Activated CD4-positive, alpha-beta memory T cell treated with anti-CD3 and anti-CD28 coated beads for 36 hours (primary cell): ENCODE measurements at regions not wholly inside any gene's neighbourhood (a gene's known extent, or its start where the extent isn't known, plus 50 kb on each side); places are given as distances from the start of the nearest gene placed in this dataset.

Experiments used
- CTCF ChIA-PET: fragments of 350-600 bp; sonication (Branson Sonifier 250); formaldehyde crosslinking; loops from one replicate; lab custom pipeline; 2021; ENCODE audit warnings: antibody characterized with exemption, inconsistent platforms; lab: Charles Lee
- POLR2A ChIA-PET: fragments of 350-600 bp; sonication (Branson Sonifier 250); formaldehyde crosslinking; loops from one replicate; lab custom pipeline; 2021; ENCODE audit warnings: antibody characterized with exemption; lab: Charles Lee
- DNase-seq: peaks from one replicate; pipeline ENCODE4 v3.0.0-alpha.2; 2020
- H3K27ac Mint-ChIP-seq: one replicate; pipeline ENCODE4 v1.8.0; 2021; ENCODE audit warnings: mixed read lengths
- H3K27me3 Mint-ChIP-seq: one replicate; pipeline ENCODE4 v1.8.0; 2021; ENCODE audit warnings: mixed read lengths
- H3K36me3 Mint-ChIP-seq: one replicate; pipeline ENCODE4 v1.8.0; 2021; ENCODE audit warnings: mixed read lengths
- H3K4me1 Mint-ChIP-seq: one replicate; pipeline ENCODE4 v1.8.0; 2021; ENCODE audit warnings: low read depth, mixed read lengths
- H3K4me3 Mint-ChIP-seq: one replicate; pipeline ENCODE4 v1.8.0; 2021; ENCODE audit warnings: mild to moderate bottlenecking, mixed read lengths
- H3K9me3 Mint-ChIP-seq: one replicate; pipeline ENCODE4 v1.8.0; 2021; ENCODE audit warnings: mixed read lengths
- intact Hi-C: fragments of 100-400 bp; cut with micrococcal nuclease; formaldehyde crosslinking; loops from one replicate; pipeline ENCODE4 v1.15.1; 2023

DNA sequence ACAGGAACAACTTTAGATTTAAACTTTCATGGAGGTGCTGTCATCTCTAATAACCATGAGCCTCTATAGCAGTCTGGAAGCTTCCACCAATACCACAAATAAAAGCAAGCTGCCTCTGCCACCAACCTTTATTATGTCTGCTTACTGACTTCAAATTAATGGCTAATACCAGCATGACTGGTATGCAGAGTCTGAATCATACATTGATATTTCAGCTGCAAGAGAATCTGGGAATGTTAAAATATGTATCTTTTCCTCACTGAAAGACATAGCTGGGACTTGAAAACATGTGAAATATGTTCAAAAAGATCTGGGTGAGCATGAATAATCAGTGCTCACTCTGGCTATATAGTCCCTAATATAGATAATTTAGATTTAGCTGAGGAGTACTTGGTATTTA is 488.6 kb downstream of the CDH8 start:
- no peaks in the 10 kb centered on the region for H3K27me3 Mint-ChIP-seq
- no peak for DNase-seq
- no peak overlapping the region for H3K4me3 Mint-ChIP-seq
- intact Hi-C loops = no loop called here
- no peak overlapping the region for H3K27ac Mint-ChIP-seq
- peaks cover 20% of the 10 kb centered on the region for H3K9me3 Mint-ChIP-seq
- POLR2A ChIA-PET = no interaction called here
- CTCF ChIA-PET = no interaction called here
- no peaks in the 10 kb centered on the region for H3K36me3 Mint-ChIP-seq
- no peaks in the 10 kb centered on the region for H3K4me1 Mint-ChIP-seq

DNA sequence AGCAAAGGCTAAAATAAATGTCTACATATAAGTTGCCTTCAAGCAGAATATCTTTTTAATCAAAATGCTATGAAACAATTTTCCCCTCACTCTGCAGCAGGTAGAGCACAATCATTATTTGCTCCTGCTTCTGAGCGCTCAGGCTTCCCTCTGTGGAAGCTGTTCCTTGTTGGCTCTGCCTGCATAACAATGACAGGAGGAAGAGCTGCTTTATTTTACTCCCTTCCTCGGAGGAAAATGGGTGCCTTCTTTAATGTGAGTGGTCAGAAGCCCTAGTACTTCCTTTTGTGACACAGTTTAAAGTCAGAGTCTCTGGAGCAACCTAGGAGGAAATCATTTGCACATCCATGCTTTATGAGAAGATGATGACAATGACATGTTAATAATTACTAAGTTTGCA is 492.1 kb downstream of the CDH8 start:
- intact Hi-C loops = no loop called here
- Mint-ChIP-seq H3K36me3 (no peaks in the 10 kb centered on the region), H3K27me3 (no peaks in the 10 kb centered on the region), H3K4me1 (no peaks in the 10 kb centered on the region), H3K27ac (no peak overlapping the region), H3K4me3 (no peak overlapping the region), H3K9me3 (peaks cover 29% of the 10 kb centered on the region)
- DNase-seq = no peak
- CTCF ChIA-PET = no interaction called here
- POLR2A ChIA-PET = no interaction called here

DNA sequence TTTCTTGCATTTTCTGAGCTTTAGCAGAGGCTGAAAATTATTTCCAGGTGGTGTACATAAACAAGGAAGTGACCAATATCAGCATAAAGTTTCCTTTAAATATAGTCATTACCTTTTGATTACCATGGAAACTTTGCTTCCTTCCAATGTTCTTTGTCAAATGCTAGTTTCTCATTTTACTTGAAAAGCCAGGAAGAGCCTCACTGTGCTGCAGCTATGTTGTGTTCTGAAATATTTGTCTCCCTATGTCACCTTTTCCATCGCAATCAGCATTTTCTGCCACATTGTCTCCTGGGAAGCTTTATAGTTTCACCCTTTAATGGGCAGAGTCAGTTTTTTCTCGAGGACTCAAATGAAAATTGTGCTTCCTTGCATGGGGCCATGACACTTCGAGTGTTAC is 496.0 kb downstream of the CDH8 start:
- H3K27me3 Mint-ChIP-seq = no peaks in the 10 kb centered on the region
- H3K9me3 Mint-ChIP-seq = peaks cover 52% of the 10 kb centered on the region
- H3K27ac Mint-ChIP-seq = no peak overlapping the region
- ChIA-PET POLR2A (no interaction called here), CTCF (no interaction called here)
- no peak for DNase-seq
- H3K4me3 Mint-ChIP-seq = no peak overlapping the region
- no peaks in the 10 kb centered on the region for H3K36me3 Mint-ChIP-seq
- H3K4me1 Mint-ChIP-seq = no peaks in the 10 kb centered on the region
- intact Hi-C loops = no loop called here

DNA sequence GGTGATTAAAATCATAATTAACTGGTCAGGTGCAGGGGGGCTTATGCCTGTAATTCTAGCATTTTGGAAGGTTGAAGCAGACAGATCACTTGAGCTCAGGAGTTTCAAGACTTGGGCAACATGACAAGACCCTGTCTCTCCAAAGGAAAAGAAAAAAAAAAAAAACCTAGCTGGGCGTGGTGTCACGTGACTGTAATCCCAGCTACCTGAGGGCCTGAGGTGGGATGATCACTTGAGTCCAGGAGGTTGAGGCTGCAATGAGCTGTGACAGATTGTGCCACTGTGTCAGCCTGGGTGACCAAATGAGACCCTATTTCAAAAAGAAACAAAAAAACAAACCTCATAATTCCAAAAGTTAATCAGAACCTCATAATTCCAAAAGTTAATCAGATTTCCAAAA is 505.5 kb downstream of the CDH8 start:
- Mint-ChIP-seq H3K27me3 (no peaks in the 10 kb centered on the region), H3K27ac (no peak overlapping the region), H3K4me1 (no peaks in the 10 kb centered on the region), H3K4me3 (no peak overlapping the region), H3K9me3 (peaks cover 39% of the 10 kb centered on the region), H3K36me3 (no peaks in the 10 kb centered on the region)
- POLR2A ChIA-PET = no interaction called here
- intact Hi-C loops = no loop called here
- no peak for DNase-seq
- CTCF ChIA-PET = no interaction called here

DNA sequence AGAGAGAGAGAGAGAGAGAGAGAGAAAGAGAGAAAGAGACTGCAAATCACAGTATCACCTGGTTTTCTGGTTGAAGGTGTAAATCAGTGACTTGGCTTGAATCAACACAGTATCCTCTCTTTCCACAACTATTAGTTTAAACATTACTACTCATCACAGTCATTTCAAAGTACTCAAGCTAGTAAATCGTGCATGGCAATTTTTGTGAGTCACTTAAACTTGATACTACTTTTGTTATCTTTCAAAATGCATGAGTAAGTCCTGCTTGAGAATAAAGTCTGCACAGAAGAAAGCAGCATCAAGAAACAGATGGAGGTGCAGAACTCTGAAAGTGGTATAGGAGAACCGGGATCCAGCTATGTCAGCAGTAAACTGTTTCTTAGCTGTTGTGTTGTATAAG is 535.4 kb downstream of the CDH8 start:
- ChIA-PET POLR2A (no interaction called here), CTCF (no interaction called here)
- Mint-ChIP-seq H3K27me3 (no peaks in the 10 kb centered on the region), H3K4me3 (no peak overlapping the region), H3K36me3 (no peaks in the 10 kb centered on the region), H3K9me3 (peaks cover 32% of the 10 kb centered on the region), H3K27ac (no peak overlapping the region), H3K4me1 (no peaks in the 10 kb centered on the region)
- no peak for DNase-seq
- intact Hi-C loops = no loop called here

DNA sequence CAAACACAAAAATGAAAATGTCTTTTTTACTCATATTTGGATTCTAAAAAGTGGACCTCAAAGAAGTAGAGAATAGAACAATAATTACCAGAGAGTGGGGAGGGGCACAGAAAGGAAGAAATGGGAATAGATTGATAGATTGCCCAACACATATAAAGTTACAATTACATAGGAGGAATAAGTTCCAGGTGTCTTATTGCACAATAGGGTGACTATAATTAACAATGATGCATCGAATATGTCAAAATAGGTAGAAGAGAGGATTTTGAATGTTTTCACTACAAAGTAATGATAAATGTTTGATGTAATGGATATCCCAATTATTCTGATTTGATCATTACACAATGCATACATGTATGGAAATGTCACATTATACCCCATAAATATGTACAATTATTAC is 556.0 kb downstream of the CDH8 start:
- intact Hi-C loops = no loop called here
- no peak overlapping the region for H3K27ac Mint-ChIP-seq
- POLR2A ChIA-PET = no interaction called here
- H3K9me3 Mint-ChIP-seq = peaks cover 32% of the 10 kb centered on the region
- CTCF ChIA-PET = no interaction called here
- no peaks in the 10 kb centered on the region for H3K27me3 Mint-ChIP-seq
- H3K4me1 Mint-ChIP-seq = no peaks in the 10 kb centered on the region
- DNase-seq = no peak
- no peak overlapping the region for H3K4me3 Mint-ChIP-seq
- no peaks in the 10 kb centered on the region for H3K36me3 Mint-ChIP-seq

DNA sequence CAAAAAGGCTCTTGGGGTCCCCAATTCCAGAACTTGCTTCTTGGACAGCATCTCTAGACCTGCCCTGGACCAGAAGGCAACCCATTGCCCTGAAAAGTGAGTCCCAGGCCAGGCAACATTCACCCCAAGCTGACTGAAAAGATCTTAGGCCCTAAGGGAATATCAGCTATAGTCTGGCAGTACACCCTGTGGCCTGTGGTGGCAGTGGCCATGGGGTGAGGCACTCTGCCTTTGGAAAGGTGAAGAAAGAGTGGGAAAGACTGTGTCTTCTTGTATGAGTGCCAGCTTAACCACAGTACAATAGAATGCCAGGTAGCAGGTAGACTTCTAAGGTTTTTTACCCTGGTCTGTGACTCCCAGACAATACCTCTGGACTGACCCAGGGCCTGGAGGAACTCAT is 564.5 kb downstream of the CDH8 start:
- H3K9me3 Mint-ChIP-seq = peaks cover 44% of the 10 kb centered on the region
- no peaks in the 10 kb centered on the region for H3K4me1 Mint-ChIP-seq
- intact Hi-C loops = no loop called here
- H3K27ac Mint-ChIP-seq = no peak overlapping the region
- H3K27me3 Mint-ChIP-seq = no peaks in the 10 kb centered on the region
- POLR2A ChIA-PET = no interaction called here
- H3K4me3 Mint-ChIP-seq = no peak overlapping the region
- CTCF ChIA-PET = no interaction called here
- H3K36me3 Mint-ChIP-seq = no peaks in the 10 kb centered on the region
- no peak for DNase-seq

DNA sequence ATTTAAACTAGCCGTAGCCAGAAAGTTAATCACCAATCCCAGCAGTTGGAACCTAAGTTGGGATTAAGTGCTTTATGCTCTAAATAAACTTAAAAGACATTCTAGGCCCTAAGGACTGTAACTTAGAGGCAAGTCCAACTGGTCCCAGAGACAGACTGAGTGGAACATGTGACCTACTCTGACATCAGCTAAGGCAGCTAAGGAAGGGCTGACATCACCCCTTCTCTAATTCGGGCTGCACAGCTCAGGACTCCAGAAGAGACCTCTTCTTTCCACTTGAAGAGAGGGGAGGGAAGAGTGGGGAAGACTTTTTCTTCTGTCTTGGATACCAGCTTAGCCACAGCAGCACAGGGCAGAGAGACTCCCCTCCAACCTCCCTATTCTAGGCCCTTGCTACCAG is 565.2 kb downstream of the CDH8 start:
- no peaks in the 10 kb centered on the region for H3K36me3 Mint-ChIP-seq
- ChIA-PET CTCF (no interaction called here), POLR2A (no interaction called here)
- no peaks in the 10 kb centered on the region for H3K4me1 Mint-ChIP-seq
- intact Hi-C loops = no loop called here
- no peak overlapping the region for H3K4me3 Mint-ChIP-seq
- H3K9me3 Mint-ChIP-seq = peaks cover 40% of the 10 kb centered on the region
- H3K27me3 Mint-ChIP-seq = no peaks in the 10 kb centered on the region
- DNase-seq = no peak
- no peak overlapping the region for H3K27ac Mint-ChIP-seq

DNA sequence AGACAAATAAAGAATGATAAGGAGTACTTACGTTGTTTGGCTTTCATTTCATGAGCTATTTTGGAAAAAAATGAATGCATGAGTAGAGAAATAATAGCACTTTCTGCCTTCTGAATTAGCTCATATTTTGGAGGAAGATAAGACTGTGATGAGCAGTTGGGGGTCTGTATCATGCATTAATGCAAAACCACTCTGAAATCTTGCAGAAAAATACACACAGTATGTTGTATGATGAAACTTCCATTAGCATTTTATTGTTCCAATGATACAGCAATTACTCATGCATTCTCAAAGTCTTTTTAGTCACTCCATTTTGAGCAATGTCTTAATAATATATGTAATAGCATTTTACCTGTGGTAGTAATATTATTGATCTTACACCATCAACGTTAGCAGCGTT is 571.0 kb downstream of the CDH8 start:
- no peak for DNase-seq
- Mint-ChIP-seq H3K4me1 (no peaks in the 10 kb centered on the region), H3K9me3 (peaks cover 26% of the 10 kb centered on the region), H3K27me3 (no peaks in the 10 kb centered on the region), H3K4me3 (no peak overlapping the region), H3K36me3 (no peaks in the 10 kb centered on the region), H3K27ac (no peak overlapping the region)
- ChIA-PET POLR2A (no interaction called here), CTCF (no interaction called here)
- intact Hi-C loops = no loop called here

DNA sequence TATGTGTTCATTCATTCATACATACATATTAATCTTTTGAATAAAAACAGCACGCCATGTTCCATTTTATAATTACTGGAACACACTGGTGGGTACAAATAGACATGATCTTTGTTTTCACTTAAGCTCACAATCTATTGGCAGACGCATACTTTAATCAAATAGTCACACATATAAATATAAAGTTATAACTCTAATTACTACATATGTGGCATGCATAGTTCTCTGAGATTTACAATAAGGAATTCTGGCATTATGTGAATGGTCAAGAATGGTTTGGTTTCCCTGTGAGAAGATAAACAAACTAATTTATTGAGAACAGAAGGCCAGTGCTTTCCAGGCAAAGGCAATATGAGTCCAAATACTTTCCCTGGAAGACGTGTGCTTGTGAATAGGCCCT is 576.2 kb downstream of the CDH8 start:
- H3K4me3 Mint-ChIP-seq = no peak overlapping the region

DNA sequence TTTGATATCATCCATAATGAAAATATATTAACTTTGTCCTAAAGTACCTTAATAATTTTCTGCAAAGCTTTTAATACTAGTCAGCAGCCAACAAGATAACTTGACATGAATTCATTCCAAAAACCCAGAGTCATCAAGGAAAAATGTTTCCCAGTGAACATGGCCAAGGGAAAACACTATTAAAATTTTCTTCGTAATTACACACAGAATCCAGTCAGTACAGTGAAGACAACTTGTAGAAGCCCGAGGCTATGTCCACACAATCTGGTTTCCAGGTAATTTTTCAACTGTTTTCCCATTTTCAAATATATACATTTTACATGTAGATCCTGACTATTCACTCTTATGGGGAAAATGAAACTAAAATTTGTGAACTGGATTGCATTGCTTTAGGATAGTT is 600.9 kb downstream of the CDH8 start:
- no peaks in the 10 kb centered on the region for H3K4me1 Mint-ChIP-seq
- intact Hi-C loops = no loop called here
- POLR2A ChIA-PET = no interaction called here
- no peak overlapping the region for H3K4me3 Mint-ChIP-seq
- no peak for DNase-seq
- no peak overlapping the region for H3K27ac Mint-ChIP-seq
- no peaks in the 10 kb centered on the region for H3K27me3 Mint-ChIP-seq
- no peaks in the 10 kb centered on the region for H3K36me3 Mint-ChIP-seq
- CTCF ChIA-PET = no interaction called here
- H3K9me3 Mint-ChIP-seq = peaks cover 30% of the 10 kb centered on the region

More for the DNA sequence above, 576.2 kb downstream of the CDH8 start:
- Mint-ChIP-seq H3K36me3 (no peaks in the 10 kb centered on the region), H3K27me3 (no peaks in the 10 kb centered on the region), H3K27ac (no peak overlapping the region), H3K4me1 (no peaks in the 10 kb centered on the region), H3K9me3 (peaks cover 36% of the 10 kb centered on the region)
- ChIA-PET CTCF (no interaction called here), POLR2A (no interaction called here)
- DNase-seq = no peak
- intact Hi-C loops = no loop called here

DNA sequence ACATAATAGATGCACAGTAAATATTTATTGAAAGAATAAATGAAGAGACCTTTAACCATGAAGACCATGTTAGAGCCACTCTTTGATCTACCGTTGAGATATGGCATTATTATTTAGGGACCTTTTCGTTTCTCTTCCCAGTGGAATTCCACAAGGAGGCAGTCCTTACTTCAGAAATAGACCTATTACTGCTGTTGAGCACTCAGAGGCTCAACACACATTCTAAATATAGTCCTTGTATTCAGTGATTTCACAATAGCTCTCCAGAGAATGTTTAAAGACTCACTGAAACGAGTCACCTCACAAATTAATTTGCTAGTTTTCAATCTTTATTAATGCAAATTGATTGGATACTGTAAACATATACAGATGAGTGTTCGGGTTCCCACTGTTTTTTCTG is 603.8 kb downstream of the CDH8 start:
- H3K27me3 Mint-ChIP-seq = no peaks in the 10 kb centered on the region
- H3K9me3 Mint-ChIP-seq = peaks cover 30% of the 10 kb centered on the region
- H3K4me3 Mint-ChIP-seq = no peak overlapping the region
- no peaks in the 10 kb centered on the region for H3K36me3 Mint-ChIP-seq
- no peak for DNase-seq
- H3K27ac Mint-ChIP-seq = no peak overlapping the region
- ChIA-PET CTCF (no interaction called here), POLR2A (no interaction called here)
- H3K4me1 Mint-ChIP-seq = no peaks in the 10 kb centered on the region
- intact Hi-C loops = no loop called here

DNA sequence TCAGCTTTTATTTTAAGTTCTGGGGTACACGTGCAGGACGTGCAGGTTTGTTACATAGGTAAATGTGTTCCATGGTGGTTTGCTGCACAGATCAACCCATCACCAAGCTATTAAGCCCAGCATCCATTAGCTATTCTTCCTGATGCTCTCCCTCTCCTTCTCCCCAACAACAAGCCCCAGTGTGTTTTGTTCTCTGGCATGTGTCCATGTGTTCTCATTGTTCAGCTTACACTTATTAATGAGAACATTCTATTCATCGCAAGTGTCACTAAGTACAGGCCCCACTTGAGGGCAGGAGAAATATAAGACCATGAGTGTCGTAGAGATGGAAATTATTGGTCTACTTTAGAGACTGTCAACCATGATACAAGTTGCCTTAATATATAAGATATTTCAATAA is 615.1 kb downstream of the CDH8 start:
- Mint-ChIP-seq H3K36me3 (no peaks in the 10 kb centered on the region), H3K4me1 (no peaks in the 10 kb centered on the region), H3K27me3 (no peaks in the 10 kb centered on the region), H3K4me3 (no peak overlapping the region), H3K27ac (no peak overlapping the region), H3K9me3 (peaks cover 26% of the 10 kb centered on the region)
- CTCF ChIA-PET = no interaction called here
- POLR2A ChIA-PET = no interaction called here
- intact Hi-C loops = no loop called here
- DNase-seq = no peak

DNA sequence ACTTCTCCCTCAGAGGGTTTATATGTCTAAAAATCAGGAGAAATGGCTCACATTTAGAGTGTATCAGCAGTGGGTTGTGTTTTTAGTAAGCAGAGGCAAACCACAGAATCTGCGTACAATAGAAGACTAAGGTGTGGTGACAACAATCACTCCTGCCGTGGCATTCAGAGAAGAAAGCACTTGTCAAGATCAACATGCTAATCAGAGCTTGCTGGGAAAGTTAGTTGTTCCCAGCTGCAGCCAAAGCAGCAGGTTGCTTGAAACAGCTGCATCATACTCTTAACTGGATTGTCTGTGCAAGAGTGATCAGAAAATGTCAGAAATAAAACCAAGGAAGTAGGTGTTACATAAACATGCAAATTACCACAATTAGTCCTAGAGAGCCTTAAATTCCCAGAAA is 616.4 kb downstream of the CDH8 start:
- H3K27ac Mint-ChIP-seq = no peak overlapping the region
- H3K36me3 Mint-ChIP-seq = no peaks in the 10 kb centered on the region
- no peak overlapping the region for H3K4me3 Mint-ChIP-seq
- H3K27me3 Mint-ChIP-seq = no peaks in the 10 kb centered on the region
- CTCF ChIA-PET = no interaction called here
- intact Hi-C loops = no loop called here
- H3K9me3 Mint-ChIP-seq = peaks cover 26% of the 10 kb centered on the region
- no peaks in the 10 kb centered on the region for H3K4me1 Mint-ChIP-seq
- DNase-seq = no peak
- POLR2A ChIA-PET = no interaction called here
